HG02763 (cell line): ENCODE measurements at regions not wholly inside any gene's neighbourhood (a gene's known extent, or its start where the extent isn't known, plus 50 kb on each side); places are given as distances from the start of the nearest gene placed in this dataset.
"Not testable (repeated sequence)": the region's sequence is repeated elsewhere in the genome, so short reads cannot be mapped to it uniquely, and the experiment has no call there.

Source experiments
- ATAC-seq: cut with Tn5 transposase; IDR thresholded peaks from one replicate; pipeline ENCODE4 v1.9.1; 2021; ENCODE audit warnings: mild to moderate bottlenecking, moderate library complexity; ENCODE audit not compliant: unreplicated experiment

- ATAC-seq = no peak
Observed at GRCh38 chr6:130494729-130495128, 128.9 kb downstream of the TMEM200A start.

GRCh38 chr6:130500693-130501092 lies 134.9 kb downstream of the TMEM200A start:
- no peak for ATAC-seq

GRCh38 chr6:130503146-130503545 lies 137.3 kb downstream of the TMEM200A start:
- no peak for ATAC-seq

GRCh38 chr6:130505808-130506598 lies 140.2 kb downstream of the TMEM200A start:
- no peak for ATAC-seq

DNA sequence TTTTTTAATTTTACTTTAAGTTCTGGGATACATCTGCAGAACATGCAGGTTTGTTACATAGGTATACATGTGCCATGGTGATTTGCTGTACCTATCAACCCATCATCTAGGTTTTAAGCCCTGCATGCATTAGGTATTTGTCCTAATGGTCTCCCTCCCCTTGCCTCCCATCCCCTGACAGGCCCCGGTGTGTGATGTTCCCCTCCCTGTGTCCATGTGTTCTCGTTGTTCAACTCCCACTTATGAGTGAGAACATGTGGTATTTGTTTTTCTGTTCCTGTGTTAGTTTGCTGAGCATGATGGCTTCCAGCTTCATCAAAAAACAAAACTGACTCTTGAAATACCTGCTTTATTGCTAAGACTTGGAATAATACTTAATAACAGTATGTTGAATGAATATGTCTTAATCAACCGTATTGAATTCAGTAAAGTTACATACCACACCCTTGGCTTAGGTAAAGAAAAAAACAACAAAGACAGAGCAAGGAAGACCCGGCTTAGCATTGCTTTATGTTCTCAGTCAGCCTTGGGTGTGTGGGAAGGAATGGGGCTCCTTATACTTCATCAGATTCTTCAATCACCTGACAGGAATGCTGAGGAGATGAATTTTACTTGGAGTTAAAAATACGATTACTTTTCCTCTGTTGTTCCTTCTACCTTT lies 141.3 kb downstream of the TMEM200A start:
- ATAC-seq = not testable (repeated sequence)

DNA sequence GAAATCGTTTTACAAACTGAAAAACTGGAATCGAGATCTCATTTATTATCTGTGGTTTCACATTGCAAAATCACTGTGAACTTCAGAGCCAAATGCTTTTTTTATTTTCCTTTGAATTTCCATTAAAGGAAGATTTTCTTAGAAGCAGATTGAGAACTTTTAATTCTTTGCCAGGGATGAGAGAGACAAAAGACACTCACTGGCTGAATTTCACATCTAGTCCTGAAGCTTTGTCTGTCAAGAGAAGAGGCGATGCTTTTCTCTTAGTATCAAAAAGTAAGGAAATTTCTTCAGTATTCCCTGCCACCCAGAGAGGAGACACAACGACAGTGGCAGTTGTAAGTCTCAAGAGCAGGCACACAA lies 141.8 kb downstream of the TMEM200A start:
- ATAC-seq = no peak

GRCh38 chr6:130513770-130514169 lies 148.0 kb downstream of the TMEM200A start:
- peak; percentile 62 for ATAC-seq

DNA sequence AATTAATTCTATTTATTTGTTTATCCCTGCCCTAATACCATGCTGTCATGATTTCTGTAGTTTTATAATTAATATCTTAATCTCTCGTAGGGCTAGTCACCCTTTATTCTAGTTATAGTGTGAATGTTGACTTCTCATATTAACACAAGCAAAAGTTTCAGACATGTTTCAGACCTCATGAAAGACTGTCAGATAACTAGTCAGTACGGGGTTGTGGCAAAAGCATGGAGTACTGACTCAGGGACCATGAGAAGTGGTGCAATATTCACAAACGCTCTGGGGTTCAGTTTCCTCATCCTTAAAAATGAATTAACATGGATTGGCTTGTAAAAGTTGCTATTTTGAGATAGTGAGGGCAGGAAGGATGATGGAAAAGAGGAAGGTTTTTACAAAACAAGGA lies 148.9 kb downstream of the TMEM200A start:
- no peak for ATAC-seq

DNA sequence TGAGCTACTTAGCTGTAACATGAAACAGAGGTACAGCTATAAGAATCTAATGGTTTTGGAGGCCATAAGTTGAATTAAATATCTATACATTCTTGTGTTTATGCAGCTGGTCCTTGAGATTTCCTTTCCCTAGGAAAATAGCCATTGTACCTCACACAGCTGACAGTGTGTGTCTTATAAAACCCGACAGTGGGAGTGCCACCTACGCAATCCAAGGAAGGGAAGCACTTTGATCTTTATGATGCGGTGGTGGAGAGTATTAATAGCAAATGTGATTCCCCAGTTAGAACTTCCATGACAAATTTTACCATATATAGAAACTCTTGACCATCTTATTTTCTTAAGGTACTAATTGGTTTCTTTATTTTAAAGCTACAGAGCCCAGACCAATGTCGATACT lies 149.5 kb downstream of the TMEM200A start:
- no peak for ATAC-seq

- ATAC-seq = no peak
Observed at GRCh38 chr6:130516604-130517003, 150.8 kb downstream of the TMEM200A start.

GRCh38 chr6:130517444-130517931 lies 151.7 kb downstream of the TMEM200A start:
- ATAC-seq = peak; percentile 82

DNA sequence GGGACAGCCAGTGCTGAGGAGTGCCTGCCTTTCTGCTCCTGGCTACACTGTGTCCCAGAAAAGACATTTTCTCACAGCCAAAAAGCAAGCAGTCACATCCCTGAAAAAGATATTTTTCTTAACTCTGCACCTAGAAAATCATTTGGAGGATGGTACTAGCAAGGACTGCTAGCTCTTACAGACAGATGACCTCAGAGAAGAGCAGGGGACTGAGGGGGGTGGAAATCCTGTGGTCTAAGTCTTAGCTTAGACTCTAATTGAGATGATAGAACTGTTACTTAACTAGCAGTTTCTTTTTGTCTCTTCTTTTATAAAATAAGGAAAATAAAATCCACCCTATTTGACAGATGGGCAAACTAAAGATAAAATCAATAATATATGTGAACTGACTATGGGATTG lies 152.8 kb downstream of the TMEM200A start:
- ATAC-seq = no peak

DNA sequence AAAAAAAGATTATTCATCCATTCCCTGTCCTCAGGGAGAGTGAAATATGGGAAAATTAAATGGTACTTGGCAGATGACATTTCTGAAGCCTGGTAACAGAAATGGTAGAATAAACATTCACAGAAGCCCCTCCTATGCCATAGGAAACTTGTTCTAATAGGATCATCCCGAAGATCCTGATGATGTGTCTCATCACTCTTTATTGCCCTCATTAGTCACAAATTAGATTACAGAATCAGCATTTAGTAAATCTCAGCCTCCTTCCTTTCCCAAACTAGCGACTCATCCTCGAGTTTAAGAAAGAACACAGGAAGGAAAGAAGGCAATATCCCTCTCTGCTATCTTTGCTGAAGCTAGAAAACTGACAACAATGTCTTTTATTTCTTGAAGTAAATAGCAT lies 154.4 kb downstream of the TMEM200A start:
- ATAC-seq = no peak

DNA sequence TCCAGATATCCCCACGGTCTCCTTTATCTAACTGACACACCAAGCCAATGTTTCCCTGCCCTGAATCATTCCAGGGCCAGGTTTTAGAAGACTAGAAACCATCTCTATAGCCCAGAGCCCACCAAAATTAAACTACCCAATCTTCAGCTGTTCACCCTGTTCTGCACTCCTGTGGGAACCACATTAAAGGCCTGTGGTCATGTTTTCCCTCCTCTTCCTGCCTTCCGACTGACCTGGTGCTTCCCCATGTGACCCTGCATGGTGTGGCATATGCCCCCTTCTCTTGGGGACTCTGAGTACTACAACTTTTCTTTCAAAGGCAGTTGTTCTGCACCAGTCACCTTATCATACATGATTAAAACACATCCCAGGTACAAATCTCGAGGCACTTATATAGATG lies 155.0 kb downstream of the TMEM200A start:
- ATAC-seq = no peak

DNA sequence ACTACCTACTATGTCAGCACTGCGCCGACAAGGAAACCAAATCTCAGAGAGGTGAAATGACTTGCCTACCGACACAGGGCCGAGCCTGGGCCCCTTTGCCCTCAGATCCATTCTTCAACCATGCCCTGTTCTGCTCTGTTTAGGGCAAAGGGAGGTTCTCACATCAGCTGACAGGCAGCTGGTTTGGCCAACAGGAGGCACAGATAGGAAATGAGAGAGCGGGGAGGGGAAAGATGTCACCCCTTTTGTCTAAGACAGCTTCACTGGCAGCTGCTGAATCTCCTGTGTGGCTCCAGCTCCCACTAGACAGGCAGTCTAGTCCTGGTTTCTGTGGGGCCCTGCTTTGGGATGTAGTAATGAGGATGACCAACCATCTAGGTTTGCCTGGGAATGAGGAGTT lies 158.7 kb downstream of the TMEM200A start:
- ATAC-seq = no peak

DNA sequence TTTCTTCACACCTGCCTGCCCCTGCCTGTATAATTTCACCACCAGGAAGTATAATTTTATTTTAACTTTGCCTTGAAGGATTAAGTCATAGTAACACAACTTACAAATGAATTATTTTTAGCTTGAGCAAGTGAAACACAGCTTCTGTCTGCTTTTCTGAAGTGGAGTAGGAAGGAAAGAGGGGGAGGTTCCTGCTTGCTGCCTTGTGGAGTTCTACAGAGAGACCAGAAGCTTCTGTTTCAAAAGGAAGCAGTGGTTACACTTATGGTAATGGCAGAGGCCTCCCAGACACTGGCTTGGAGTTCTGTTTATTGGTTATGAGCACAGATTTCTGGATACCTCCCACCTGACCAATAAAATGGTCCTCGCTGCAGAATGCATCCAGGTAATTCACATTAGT lies 159.6 kb downstream of the TMEM200A start:
- no peak for ATAC-seq

DNA sequence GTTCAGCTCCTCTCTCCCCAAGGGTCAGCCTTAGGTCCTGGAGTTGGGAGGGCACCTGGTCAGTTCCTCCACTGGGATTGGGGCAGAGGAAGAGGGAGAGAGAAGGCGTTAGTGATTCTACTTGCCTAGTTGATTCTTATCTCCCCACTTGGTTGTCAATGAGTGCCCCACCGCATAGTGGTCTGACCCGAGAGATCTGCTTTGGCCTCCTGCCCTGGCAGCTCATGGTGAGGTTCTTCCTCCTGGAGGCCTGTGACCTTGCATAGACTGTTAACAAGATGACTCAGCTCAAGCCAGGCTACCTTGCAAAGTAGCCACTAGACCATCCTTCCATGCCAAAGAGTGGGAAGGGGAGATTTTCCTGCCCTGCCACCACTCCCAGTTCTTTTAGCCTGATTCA lies 160.6 kb downstream of the TMEM200A start:
- no peak for ATAC-seq

- no peak for ATAC-seq
Observed at GRCh38 chr6:130527173-130527572, 161.4 kb downstream of the TMEM200A start.

DNA sequence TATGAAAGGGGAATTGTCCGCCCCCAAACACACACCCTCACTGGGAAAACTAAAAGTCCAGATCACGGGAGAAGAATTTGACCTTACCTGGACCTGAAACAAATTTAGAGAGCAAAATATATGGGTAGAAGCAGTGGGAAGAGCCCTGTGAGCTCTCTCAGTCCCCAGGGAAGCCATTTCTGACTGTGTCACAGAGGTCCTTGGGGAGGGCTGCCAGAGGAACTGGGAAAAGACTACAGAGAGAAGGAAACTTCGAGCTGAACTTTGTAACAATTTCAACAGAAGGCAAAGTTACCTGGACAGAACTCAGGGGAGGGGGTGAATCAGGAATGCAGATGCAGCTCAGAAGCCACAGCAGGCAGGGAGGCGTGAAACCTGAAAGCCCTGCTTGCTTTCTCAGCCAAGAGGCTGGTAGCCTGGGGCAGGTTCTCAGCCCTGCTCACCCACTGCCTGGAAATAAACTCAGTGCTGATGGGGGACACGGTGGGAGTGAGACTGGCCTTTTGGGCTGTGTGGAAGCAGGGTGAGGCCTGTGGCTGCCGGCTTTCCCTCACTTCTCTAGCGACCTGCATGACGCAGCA lies 163.8 kb downstream of the TMEM200A start:
- no peak for ATAC-seq

GRCh38 chr6:130534627-130535026 lies 168.8 kb downstream of the TMEM200A start:
- ATAC-seq = no peak

- no peak for ATAC-seq
Observed at GRCh38 chr6:130535242-130535641, 169.4 kb downstream of the TMEM200A start.

GRCh38 chr6:130537447-130537846 lies 171.6 kb downstream of the TMEM200A start:
- no peak for ATAC-seq
